ENCODE measurements at regions not wholly inside any gene's neighbourhood (a gene's known extent, or its start where the extent isn't known, plus 50 kb on each side); places are given as distances from the start of the nearest gene placed in this dataset.
"Not testable (repeated sequence)": the region's sequence is repeated elsewhere in the genome, so short reads cannot be mapped to it uniquely, and the experiment has no call there.

- no peak for DNase-seq
These were observed 916.6 kb downstream of the DNAH5 start for GRCh38 chr5:13027874-13028273.

- no peak for DNase-seq
These were observed 924.8 kb downstream of the DNAH5 start for GRCh38 chr5:13019729-13020128.

- DNase-seq = no peak
These were observed 941.0 kb downstream of the DNAH5 start for GRCh38 chr5:13003457-13003856.

- no peak for DNase-seq
These were observed 944.8 kb downstream of the DNAH5 start for GRCh38 chr5:12999667-13000066.

DNA sequence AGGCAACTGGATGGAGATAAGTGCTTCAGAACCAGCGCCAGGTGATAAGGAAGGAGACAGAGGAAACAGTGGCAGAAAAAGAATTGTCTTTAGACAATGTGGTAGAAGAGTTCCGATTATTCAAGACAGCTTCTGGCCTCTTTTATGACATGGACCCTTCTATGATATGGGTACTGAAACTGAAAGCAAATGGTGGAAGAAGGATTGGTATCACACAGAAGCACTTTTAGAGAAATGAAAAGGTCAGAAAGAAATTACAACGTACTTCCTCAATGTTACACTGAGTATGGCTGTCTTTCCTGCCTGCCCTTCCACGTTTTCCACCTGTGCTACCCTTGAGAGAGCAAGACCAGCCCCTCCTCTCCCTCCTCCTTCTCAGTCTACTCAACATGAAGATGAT lies 959.3 kb downstream of the DNAH5 start:
- no peak for DNase-seq

GRCh38 chr5:12974856-12975255 lies 969.6 kb downstream of the DNAH5 start:
- no peak for DNase-seq

DNA sequence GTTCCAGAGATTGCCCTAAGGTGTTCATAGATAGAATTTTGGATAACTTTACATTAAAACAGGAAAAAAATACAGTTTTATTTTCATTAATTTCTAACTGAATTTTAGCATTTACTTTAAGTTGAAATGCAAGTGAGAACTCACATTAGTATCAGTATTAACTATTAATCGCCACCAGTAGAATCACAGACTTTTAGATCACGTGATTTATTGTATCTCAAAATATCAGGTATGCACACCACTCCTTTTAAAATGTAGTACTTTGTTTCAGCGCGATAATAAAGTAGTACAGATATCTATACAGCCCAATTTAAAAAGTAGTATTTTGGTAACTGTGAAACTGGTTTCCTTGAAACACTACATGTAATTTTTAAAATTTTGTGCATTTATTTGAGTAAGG lies 978.7 kb downstream of the DNAH5 start:
- no peak for DNase-seq

DNA sequence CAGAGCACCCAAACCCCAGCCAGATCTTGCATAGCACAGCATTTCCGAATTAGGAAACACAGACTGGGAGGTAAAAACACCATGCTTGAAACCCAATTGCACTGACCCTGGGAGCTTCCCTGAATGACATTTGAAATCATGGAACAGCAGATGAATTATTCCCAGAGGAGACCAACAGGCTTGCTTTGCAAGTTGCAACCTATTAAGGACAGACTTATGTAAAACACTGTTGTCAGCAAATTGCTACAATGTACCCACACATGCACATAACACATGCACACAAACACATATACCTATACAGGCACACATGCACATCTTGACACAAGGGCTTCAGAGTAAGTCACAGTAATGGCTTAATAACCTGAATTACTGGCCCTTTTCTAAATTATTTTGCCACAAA lies 984.8 kb downstream of the DNAH5 start:
- DNase-seq = no peak

DNA sequence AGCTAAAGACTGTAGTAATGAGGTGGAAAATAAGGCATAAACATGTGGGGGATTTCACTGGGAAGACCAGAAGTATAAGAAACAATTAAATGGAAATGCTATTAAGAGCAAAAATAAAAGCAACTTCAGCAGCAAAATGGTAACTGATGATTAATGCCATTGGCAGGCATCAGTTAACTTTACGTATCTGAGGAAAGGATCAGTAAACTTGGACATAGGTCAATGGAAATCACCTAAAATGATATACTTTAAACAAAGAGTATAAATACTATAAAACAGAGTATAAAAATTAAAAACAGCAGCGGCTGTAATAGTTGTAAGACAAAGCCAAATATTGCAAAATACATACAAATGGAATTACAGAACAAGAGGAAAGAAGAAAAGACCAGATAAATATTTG lies 992.1 kb downstream of the DNAH5 start:
- no peak for DNase-seq

DNA sequence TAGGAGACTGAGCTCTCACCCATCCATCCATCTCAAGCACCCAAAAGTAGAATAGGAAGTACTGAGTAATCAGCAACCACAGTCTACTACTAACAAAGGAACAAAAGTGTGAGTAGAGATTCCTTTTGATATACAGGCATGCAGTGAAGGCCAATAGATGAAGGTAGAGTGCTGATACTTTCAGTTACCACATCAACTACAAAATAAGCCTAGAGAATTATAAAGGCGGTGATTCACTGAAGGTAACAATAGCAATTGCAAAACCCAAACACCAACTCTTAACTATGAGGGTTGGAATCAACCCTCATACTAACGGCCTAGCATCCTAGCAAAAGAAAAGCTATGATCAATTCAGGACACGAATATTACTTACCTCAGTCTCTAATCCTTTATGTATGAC lies 992.6 kb downstream of the DNAH5 start:
- DNase-seq = no peak

- DNase-seq = no peak
These were observed 997.1 kb downstream of the DNAH5 start for GRCh38 chr5:12947379-12947778.

DNA sequence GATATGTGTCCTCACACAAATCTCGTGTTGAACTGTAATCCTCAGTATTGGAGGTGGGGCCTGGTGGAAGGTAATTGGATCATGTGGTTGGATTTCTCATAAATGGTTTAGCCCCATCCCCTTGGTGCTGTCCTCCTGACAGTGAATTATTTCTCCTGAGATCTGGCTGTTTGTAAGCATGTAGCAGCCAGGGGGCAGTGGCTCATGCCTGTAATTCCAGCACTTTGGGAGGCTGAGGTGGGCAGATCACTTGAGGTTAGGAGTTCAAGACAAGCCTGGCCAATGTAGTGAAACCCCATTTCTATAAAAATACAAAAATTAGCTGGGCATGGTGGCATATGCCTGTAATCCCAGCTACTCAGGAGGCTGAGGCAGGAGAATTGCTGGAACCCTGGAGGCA lies 999.0 kb downstream of the DNAH5 start:
- DNase-seq = not testable (repeated sequence)

DNA sequence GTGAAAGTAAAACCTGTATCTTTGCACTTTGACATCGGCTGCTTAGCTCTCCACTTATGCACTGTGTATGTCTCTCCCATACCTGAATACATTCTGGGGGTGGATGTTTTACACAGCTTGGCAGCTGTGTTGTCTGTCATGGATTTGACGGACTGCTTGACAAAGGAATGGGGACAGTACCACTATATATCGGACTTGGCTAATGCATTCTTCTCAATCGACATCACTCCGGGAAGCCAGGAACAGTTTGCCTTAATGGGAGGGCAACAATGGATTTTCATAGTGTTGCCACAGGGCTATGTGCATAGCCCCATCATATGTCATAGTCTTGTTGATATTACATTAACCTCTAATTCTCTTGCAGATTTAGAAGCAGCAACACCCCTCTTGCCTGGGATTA lies 1008.3 kb downstream of the DNAH5 start:
- no peak for DNase-seq

DNA sequence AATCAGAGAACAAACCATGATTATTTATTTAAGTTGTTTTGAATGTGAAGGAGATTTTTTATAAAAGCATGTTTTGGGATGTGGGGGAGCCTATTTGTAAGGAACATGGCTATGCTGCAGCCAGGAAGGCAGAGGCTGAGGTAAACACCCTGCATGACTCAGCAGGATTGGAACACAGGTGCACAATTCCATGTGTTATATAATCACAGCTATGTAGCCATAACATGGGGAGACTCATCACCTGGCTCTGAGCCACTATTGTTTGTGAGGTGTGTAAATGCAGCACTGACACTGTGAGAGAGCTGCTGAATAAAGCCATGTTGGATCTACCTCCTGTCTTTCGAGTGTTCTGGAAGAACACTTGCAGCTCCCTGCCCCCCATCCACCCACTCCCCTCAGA lies 1009.8 kb downstream of the DNAH5 start:
- DNase-seq = no peak

GRCh38 chr5:12920527-12920926 lies 1016.3 kb upstream of the CTNND2 start:
- no peak for DNase-seq

GRCh38 chr5:12911156-12911555 lies 1006.9 kb upstream of the CTNND2 start:
- DNase-seq = no peak

DNA sequence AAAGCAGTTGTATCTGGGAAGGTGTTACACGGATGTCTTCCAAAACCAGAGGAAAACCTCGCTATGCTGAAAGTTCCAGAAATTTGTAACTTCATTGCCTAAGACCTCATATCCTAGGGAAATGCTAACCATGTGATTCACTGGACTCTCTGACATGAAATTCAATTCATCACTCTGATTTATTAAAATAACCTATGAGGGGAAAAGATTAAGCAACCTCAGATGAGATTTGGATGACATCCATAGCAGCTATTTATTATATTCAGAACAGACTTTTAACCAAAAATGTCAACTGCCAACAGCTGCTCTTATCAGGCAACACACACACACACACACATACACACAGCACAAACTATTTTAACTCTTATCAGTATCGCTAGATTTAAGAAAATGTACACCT lies 1006.4 kb upstream of the CTNND2 start:
- DNase-seq = no peak

DNA sequence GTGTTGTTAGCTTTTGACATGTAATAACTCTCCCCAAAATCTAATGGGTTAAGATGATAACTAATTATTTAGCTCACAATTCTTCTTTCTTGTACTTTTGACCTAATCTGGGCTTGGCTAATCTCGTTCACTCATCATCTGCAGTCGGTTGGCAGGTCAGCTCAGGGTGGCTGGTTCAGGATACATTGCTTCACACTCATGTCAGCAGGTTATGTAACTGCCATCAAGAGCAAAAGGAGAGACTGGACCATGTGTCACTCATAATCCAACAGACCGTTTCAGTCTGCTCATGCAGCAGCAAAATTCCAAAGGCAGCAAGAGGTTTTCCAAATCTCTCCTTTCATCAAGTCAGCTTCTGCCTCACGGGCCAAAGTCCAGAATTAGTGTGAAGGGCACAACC lies 998.4 kb upstream of the CTNND2 start:
- no peak for DNase-seq

- no peak for DNase-seq
These were observed 997.5 kb upstream of the CTNND2 start for GRCh38 chr5:12901696-12902095.

- DNase-seq = no peak
These were observed 991.8 kb upstream of the CTNND2 start for GRCh38 chr5:12896086-12896485.

- DNase-seq = no peak
These were observed 980.8 kb upstream of the CTNND2 start for GRCh38 chr5:12885018-12885417.

DNA sequence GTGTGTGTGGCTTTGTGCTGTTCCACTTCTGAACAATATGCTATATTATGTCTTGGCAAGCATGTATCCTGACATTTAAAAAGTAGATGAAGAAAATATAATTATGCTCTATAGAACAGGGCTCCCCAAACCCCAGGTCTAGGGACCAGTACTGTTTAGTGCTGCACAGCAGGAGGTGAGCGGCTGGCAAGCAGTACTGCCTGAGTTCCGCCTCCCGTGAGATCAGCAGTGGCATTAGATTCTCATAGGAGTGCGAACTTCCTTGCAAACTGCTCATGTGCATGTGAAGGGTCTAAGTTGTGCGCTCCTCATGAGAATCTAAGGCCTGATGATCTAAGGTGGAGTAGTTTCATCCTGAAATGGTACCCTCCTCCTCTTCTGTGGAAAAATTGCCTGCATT lies 979.1 kb upstream of the CTNND2 start:
- no peak for DNase-seq

- DNase-seq = no peak
These were observed 972.5 kb upstream of the CTNND2 start for GRCh38 chr5:12876541-12877298.

GRCh38 chr5:12870872-12871539 lies 966.8 kb upstream of the CTNND2 start:
- DNase-seq = peak in 2 of 5 experiments; percentile 24 to 28

DNA sequence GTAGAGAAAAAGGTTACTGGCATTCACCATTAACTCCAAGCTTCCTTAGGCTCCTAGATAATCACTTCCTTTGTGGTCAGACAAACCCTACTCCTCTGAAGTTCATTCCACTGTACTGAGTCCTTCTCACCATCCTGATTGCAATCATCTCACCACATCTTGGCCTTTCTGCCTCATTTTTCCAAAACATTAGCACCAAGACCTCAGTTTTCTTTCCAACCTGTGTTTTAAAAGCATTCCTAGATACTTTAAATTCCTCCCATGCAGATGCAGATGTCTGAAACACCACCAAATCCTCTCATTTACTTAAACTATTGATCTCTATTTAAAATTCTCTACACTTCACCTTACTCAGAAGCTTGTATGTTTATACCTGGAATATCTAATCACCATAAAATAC lies 961.3 kb upstream of the CTNND2 start:
- DNase-seq = no peak
